Ureter (tissue), 1 donor: ENCODE measurements at regions not wholly inside any gene's neighbourhood (a gene's known extent, or its start where the extent isn't known, plus 50 kb on each side); places are given as distances from the start of the nearest gene placed in this dataset.

Experiments
- DNase-seq: peaks from one replicate; pipeline ENCODE4 v3.0.0-alpha.2; 2020; ENCODE audit warnings: low spot score
- donor health status: DM: yes; HTN: yes; CAD: no.

- DNase-seq = no peak
These were observed 315.2 kb upstream of the SHH start for GRCh38 chr7:156127166-156128134.

GRCh38 chr7:156125841-156126730 lies 313.8 kb upstream of the SHH start:
- DNase-seq = no peak

GRCh38 chr7:156124356-156124755 lies 312.1 kb upstream of the SHH start:
- DNase-seq = no peak

- no peak for DNase-seq
These were observed 311.1 kb upstream of the SHH start for GRCh38 chr7:156123362-156123761.

- no peak for DNase-seq
These were observed 310.6 kb upstream of the SHH start for GRCh38 chr7:156122752-156123354.

- DNase-seq = no peak
These were observed 309.7 kb upstream of the SHH start for GRCh38 chr7:156121956-156122355.

DNA sequence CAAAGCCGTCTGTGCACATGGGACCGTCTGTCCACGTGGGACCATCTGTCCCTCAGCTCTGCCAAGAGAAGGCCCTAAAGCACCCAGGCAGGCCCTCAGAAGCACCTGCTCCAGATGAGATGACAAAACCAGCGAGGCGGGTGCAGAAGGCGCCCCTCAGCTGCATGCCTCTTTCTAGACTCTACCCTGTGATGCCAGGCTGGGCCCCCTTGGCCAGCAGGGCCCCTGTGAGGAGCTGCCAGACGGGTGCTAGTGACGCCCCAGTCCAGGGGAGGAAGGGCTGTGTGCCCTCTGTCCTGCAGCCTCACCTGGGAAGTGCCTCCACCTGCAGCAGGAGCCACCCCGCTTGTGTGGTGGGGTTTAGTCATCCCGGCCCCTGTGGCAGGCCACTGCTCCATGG lies 309.2 kb upstream of the SHH start:
- DNase-seq = no peak

GRCh38 chr7:156120552-156120951 lies 308.3 kb upstream of the SHH start:
- DNase-seq = no peak

- no peak for DNase-seq
These were observed 307.5 kb upstream of the SHH start for GRCh38 chr7:156119771-156120170.

GRCh38 chr7:156118248-156118645 lies 306.0 kb upstream of the SHH start:
- no peak for DNase-seq

- no peak for DNase-seq
These were observed 305.4 kb upstream of the SHH start for GRCh38 chr7:156117542-156118247.

DNA sequence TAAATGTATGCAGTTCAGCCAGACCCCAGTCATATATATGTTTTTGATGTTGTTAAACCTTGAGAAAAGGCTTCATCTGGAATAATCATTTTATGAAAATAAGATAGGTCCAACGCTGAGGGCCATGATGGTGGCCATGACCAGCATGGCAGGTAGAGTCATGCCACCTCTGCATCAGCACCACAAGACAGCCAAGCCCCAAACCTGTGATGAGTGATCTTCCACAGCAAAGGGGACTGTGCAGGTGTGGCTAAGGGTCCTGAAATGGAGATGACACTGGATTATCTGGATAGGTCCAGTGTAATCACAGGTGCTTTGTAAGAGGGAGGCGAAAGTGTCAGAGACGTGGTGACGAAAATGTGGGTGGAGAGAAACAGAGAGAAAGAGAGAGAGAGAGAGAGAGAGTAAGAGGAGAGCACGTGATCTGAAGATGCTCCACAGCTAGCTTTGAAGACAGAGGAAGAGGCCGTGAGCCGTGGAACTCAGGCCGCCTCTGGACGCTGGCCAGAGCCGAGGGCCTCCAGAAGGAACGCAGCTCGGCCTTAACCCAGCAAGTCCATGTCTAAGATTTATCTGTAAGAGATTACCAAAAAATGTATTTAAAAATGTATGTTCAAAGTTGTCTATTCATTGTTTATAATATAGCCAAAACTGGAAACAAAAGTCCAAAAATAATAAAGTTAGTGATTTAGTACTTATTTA lies 304.4 kb upstream of the SHH start:
- DNase-seq = no peak

GRCh38 chr7:156115582-156115981 lies 303.3 kb upstream of the SHH start:
- no peak for DNase-seq

DNA sequence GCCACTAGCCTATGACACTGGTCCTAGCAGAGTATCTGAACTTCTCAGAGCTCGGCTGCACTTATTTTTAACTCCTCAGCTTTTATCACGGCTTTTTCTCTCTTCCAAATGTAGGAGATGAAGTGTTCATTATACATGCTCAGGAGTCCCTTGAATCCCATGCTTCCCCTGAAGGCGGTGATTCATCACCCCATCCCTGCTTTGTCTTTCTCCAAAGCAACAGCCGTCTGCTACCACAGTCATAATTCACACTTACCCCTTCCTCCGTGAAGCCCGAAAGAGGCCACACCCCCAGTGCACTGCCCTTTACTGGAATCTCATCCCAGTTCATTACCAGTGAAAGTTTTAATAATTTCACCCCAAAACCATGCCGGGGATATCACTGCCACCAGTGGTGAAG lies 301.5 kb upstream of the SHH start:
- no peak for DNase-seq

GRCh38 chr7:156109988-156110387 lies 297.7 kb upstream of the SHH start:
- no peak for DNase-seq

- DNase-seq = no peak
These were observed 296.8 kb upstream of the SHH start for GRCh38 chr7:156109076-156109475.

- DNase-seq = no peak
These were observed 295.7 kb upstream of the SHH start for GRCh38 chr7:156107957-156108356.

GRCh38 chr7:156106107-156106426 lies 293.8 kb upstream of the SHH start:
- no peak for DNase-seq

DNA sequence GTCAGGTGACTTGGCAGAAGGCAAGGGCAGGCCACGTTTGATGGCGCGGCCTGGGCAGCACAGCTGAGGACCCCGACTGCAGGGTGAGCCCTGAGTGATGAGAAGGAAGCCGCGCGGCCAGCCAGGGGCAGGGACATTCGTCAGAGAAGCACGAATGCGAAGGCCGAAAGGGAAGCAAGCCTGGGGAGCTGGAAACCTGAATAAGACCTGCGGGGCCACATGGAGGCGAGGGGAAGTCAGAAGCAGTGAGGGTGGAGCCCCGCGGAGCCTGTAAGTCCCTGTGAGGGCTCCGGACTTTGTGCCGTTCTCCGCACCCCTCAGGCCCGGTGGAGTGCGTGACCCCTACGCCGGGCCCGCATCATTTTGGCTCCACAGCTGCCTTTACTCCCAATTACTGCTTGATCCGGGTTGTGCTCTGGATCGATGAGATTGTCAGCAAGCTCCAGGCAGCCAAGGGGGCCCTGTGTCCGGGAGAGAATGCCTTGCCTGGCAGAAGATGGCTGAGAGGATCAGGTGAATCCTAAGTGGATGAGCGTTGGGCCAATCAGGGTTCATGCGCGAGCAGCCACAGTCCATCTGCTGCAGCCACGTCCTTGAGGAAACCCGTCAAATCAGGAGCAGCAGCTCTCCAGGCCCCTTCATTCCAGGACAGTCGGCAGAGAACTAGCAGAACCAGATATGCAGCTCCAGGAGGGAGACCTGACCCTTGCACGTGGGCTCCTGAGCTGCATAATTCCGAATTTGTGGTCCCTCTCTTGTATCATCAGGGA lies 293.3 kb upstream of the SHH start:
- no peak for DNase-seq
